C4-2B (cell line): ENCODE measurements at regions not wholly inside any gene's neighbourhood (a gene's known extent, or its start where the extent isn't known, plus 50 kb on each side); places are given as distances from the start of the nearest gene placed in this dataset.

Experiments used
- ZFX ChIP-seq: fragments of 450-650 bp; IDR thresholded peaks from 2 replicates; pipeline ENCODE4 v1.6.1; 2017
- TF ChIP-seq, protein P1 (sequence below): fragments of 450-650 bp; conservative IDR thresholded peaks from 2 replicates; pipeline ENCODE4 v1.5.1; 2017; ENCODE audit warnings: mild to moderate bottlenecking

GRCh38 chr2:138125306-138126288 is 161.3 kb downstream of the HNMT start:
- TF ChIP-seq, protein P1, sequence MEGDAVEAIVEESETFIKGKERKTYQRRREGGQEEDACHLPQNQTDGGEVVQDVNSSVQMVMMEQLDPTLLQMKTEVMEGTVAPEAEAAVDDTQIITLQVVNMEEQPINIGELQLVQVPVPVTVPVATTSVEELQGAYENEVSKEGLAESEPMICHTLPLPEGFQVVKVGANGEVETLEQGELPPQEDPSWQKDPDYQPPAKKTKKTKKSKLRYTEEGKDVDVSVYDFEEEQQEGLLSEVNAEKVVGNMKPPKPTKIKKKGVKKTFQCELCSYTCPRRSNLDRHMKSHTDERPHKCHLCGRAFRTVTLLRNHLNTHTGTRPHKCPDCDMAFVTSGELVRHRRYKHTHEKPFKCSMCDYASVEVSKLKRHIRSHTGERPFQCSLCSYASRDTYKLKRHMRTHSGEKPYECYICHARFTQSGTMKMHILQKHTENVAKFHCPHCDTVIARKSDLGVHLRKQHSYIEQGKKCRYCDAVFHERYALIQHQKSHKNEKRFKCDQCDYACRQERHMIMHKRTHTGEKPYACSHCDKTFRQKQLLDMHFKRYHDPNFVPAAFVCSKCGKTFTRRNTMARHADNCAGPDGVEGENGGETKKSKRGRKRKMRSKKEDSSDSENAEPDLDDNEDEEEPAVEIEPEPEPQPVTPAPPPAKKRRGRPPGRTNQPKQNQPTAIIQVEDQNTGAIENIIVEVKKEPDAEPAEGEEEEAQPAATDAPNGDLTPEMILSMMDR, result no peak
- TF ChIP-seq ZFX, result no peak
